ENCODE measurements at regions not wholly inside any gene's neighbourhood (a gene's known extent, or its start where the extent isn't known, plus 50 kb on each side); places are given as distances from the start of the nearest gene placed in this dataset.
A peak's percentile ranks its signal among the peaks of the same experiment; 100 is the strongest.

- no peaks in the 10 kb centered on the region for H3K27me3 ChIP-seq
- no peaks in the 10 kb centered on the region for H3K4me1 ChIP-seq
- H3K27ac ChIP-seq, result no peak overlapping the region
- H3K36me3 ChIP-seq, result no peaks in the 10 kb centered on the region
- no peak overlapping the region for H3K4me3 ChIP-seq
- DNase-seq, result no peak
- TF ChIP-seq CTCF (IDR thresholded peaks at IDR 0.05), result no peak
- no peak for TF ChIP-seq POLR2A (IDR thresholded peaks at IDR 0.05)
- no peaks in the 10 kb centered on the region for H3K9me3 ChIP-seq
Observed at GRCh38 chr13:22055259-22055658, 384.4 kb downstream of the FGF9 start.

DNA sequence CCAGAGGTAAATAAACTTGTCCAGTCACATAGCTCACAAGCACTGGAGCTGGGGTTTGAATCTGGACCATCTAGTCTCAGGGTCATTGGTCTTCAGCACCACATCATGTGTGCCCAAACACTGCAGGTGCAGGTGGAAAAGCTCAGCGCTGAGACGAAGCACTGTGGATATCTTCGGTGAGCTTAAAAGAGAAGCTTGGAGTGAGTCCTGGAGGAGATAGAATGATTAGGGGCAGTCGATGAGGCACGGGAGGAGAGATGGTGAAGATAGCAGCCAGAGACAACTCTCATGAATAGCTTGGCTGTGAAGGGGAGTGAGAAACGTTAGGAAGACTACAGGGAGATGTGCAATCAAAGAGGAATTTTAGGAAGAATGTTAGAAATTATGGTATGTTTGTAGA is 389.3 kb downstream of the FGF9 start:
- Histone ChIP-seq H3K4me1 (peaks cover 0 to 6% (median 2%) of the 10 kb centered on the region in 4 donors), H3K27ac (peak overlapping the region in 2 of 4 donors; percentile 51 to 71), H3K36me3 (no peaks in the 10 kb centered on the region), H3K9me3 (no peaks in the 10 kb centered on the region), H3K27me3 (no peaks in the 10 kb centered on the region), H3K4me3 (no peak overlapping the region)
- TF ChIP-seq POLR2A (IDR thresholded peaks at IDR 0.05), result no peak
- no peak for TF ChIP-seq CTCF (IDR thresholded peaks at IDR 0.05)
- DNase-seq, result no peak

- no peak overlapping the region for H3K4me3 ChIP-seq
- no peaks in the 10 kb centered on the region for H3K27me3 ChIP-seq
- DNase-seq, result no peak
- no peaks in the 10 kb centered on the region for H3K36me3 ChIP-seq
- H3K9me3 ChIP-seq, result no peaks in the 10 kb centered on the region
- H3K4me1 ChIP-seq, result peaks cover 0 to 6% (median 2%) of the 10 kb centered on the region in 4 donors
- peak overlapping the region; percentile 51 to 82 (median 74) for H3K27ac ChIP-seq
- no peak for TF ChIP-seq POLR2A (IDR thresholded peaks at IDR 0.05)
- TF ChIP-seq CTCF (IDR thresholded peaks at IDR 0.05), result no peak
Observed at GRCh38 chr13:22061371-22061805, 390.5 kb downstream of the FGF9 start.

GRCh38 chr13:22061806-22062391 is 391.0 kb downstream of the FGF9 start:
- H3K27ac ChIP-seq, result peak overlapping the region; percentile 51 to 82 (median 74)
- no peak for TF ChIP-seq POLR2A (IDR thresholded peaks at IDR 0.05)
- no peak for TF ChIP-seq CTCF (IDR thresholded peaks at IDR 0.05)
- no peaks in the 10 kb centered on the region for H3K36me3 ChIP-seq
- no peak for DNase-seq
- no peaks in the 10 kb centered on the region for H3K27me3 ChIP-seq
- no peaks in the 10 kb centered on the region for H3K9me3 ChIP-seq
- no peak overlapping the region for H3K4me3 ChIP-seq
- peaks cover 0 to 6% (median 2%) of the 10 kb centered on the region in 4 donors for H3K4me1 ChIP-seq

GRCh38 chr13:22062478-22063205 is 391.8 kb downstream of the FGF9 start:
- no peaks in the 10 kb centered on the region for H3K36me3 ChIP-seq
- DNase-seq, result no peak
- TF ChIP-seq CTCF (IDR thresholded peaks at IDR 0.05), result no peak
- H3K27me3 ChIP-seq, result no peaks in the 10 kb centered on the region
- H3K27ac ChIP-seq, result peak overlapping the region in 3 of 4 donors; percentile 22 to 40 (median 40)
- no peaks in the 10 kb centered on the region for H3K9me3 ChIP-seq
- peaks cover 0 to 6% (median 2%) of the 10 kb centered on the region in 4 donors for H3K4me1 ChIP-seq
- no peak overlapping the region for H3K4me3 ChIP-seq
